Heart right ventricle (tissue), 16 donors: ENCODE measurements at regions not wholly inside any gene's neighbourhood (a gene's known extent, or its start where the extent isn't known, plus 50 kb on each side); places are given as distances from the start of the nearest gene placed in this dataset.

ENCODE experiments used
- ATAC-seq, 8 donors: fragments of 200-7000 bp; cut with Tn5 transposase; one replicate each; pipeline ENCODE4 v1.9.1; 2020; ENCODE audit warnings: mild to moderate bottlenecking in 8 of 8, moderate library complexity in 8 of 8, moderate number of reproducible peaks in 1 of 8
- DNase-seq, 2 donors: peaks; one replicate each; pipeline ENCODE4 v3.0.0-alpha.2; 2020
- H3K27ac ChIP-seq, 10 donors: fragments of 200-600 bp; sonication (generic) in 2 of 10; one replicate each; pipeline versions ENCODE4 v1.5.0 to v1.8.0; 2020 to 2022; ENCODE audit warnings: mild to moderate bottlenecking in 3 of 10
- H3K27me3 ChIP-seq, 7 donors: fragments of 200-600 bp; one replicate each; pipeline ENCODE4 v1.8.0; 2021 to 2022; ENCODE audit warnings: mild to moderate bottlenecking in 2 of 7
- H3K36me3 ChIP-seq, 9 donors: fragments of 200-600 bp; sonication (generic) in 1 of 9; one replicate each; pipeline versions ENCODE4 v1.5.0 to v1.8.0; 2020 to 2022; ENCODE audit warnings: mild to moderate bottlenecking in 2 of 9
- H3K4me1 ChIP-seq, 9 donors: fragments of 200-600 bp; sonication (generic) in 1 of 9; one replicate each; pipeline versions ENCODE4 v1.5.0 to v1.8.0; 2020 to 2022; ENCODE audit warnings: mild to moderate bottlenecking in 4 of 9
- H3K4me3 ChIP-seq, 10 donors: fragments of 200-600 bp; sonication (generic) in 2 of 10; one replicate each; pipeline versions ENCODE4 v1.5.0 to v1.8.0; 2020 to 2022; ENCODE audit warnings: mild to moderate bottlenecking in 7 of 10, moderate library complexity in 2 of 10
- H3K9me3 ChIP-seq, 11 donors: fragments of 200-600 bp in 10 of 11; sonication (generic) in 2 of 11; one replicate each; pipeline versions ENCODE4 v1.5.0 to v1.8.0; 2013 to 2022; ENCODE audit warnings: mild to moderate bottlenecking in 2 of 11, control low read depth in 1 of 11, moderate library complexity in 1 of 11
- WGBS, 2 donors: extraction: QIAGEN DNeasy Blood & Tissue Kit; methylation state at CpG; one replicate each; pipeline ENCODE4 v1.1.7; 2013; ENCODE audit warnings: inconsistent platforms in 1 of 2; 5-methylcytosine and 5-hydroxymethylcytosine counted together
- intact Hi-C, 10 donors: fragments of 100-400 bp; cut with DNase I; formaldehyde crosslinking; loops; one replicate each; pipeline versions ENCODE4 v1.11.1 to v1.14.2; 2022
- TF ChIP-seq, protein P1 (sequence below), 9 donors: fragments of 200-600 bp; sonication (generic) in 2 of 9; IDR thresholded peaks; one replicate each; pipeline versions ENCODE4 v1.5.0 to v1.8.0; 2021 to 2022; ENCODE audit warnings: antibody characterized with exemption in 9 of 9, mild to moderate bottlenecking in 5 of 9, moderate library complexity in 1 of 9
- donor health status: Arrhythmogenic right ventricular cardiomyopathy.
- donor health status: ischemic (EF 13 %, LVEDD 7.1; RV severe dilation, severe dysfunction).
- donor health status: healthy with polysubstance abuse.
- donor health status: DM: no; HTN: yes; CAD: no.
- donor health status: DM: no; HTN: no; CAD: no.
- donor health status: ischemic (EF 25% LVEDD 6.9; RV normal size, moderate dysfunction).
- donor health status: ischemic (EF 25% LVEDD 5.7; RV mildly dilated, moderate dysfunction).
- donor health status: healthy.
- donor health status: DM: yes; HTN: yes; CAD: no.
- donor health status: Ischemic cardiomyopathy.
- donor health status: ischemic (EF 35%, LVEDD 5.7; RV mildly dilated, moderate dysfunction).
- donor health status: nonischemic (EF 11% LVEDD 7.7; RV severe dilation, severe dysfunction).
- donor health status: DM: yes; HTN: yes; CAD: no.
- donor health status: PGD.
- donor health status: ischemic (EF 29% LVEDD 5.4; RV normal size, mild dysfunction).
- donor health status: nonischemic (EF 23%, LVEDD 6.1; RV moderate dilation, normal function).

DNA sequence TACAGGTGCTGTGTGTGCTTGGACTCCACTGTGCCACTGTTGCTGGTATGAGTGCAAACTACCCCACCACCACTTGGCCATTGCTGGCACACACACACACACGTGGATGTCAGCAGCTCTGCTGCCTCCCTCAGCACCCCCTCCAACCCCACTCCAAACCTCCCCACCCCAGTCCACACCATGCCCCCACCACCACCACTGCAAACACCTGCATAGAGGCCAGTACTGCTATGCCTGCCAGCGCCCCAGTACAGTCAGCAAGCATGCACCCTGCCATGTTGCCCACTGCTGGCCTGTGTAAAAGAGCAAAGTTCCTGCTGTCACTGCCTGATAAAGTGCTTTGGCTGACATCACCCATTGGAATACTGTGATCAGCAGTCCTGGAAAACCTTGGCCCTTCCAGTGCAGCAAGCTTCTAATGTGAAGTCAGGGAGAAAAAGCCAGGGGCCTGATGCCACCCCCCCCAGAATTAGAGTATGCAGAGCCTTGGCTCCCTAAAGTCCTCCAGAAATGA is 519.2 kb upstream of the PCDH15 start:
- H3K4me3 ChIP-seq = no peak overlapping the region
- no peak for DNase-seq
- 77 to 88% methylated on average over 2 of the region's 2 CpGs for WGBS, 2 donors
- no peaks in the 10 kb centered on the region for H3K4me1 ChIP-seq
- H3K9me3 ChIP-seq = peaks cover 0 to 17% (median 4%) of the 10 kb centered on the region in 11 donors
- H3K27me3 ChIP-seq = no peaks in the 10 kb centered on the region
- intact Hi-C loops = no loop called here
- no peak for ATAC-seq
- H3K36me3 ChIP-seq = no peaks in the 10 kb centered on the region
- TF ChIP-seq, protein P1, sequence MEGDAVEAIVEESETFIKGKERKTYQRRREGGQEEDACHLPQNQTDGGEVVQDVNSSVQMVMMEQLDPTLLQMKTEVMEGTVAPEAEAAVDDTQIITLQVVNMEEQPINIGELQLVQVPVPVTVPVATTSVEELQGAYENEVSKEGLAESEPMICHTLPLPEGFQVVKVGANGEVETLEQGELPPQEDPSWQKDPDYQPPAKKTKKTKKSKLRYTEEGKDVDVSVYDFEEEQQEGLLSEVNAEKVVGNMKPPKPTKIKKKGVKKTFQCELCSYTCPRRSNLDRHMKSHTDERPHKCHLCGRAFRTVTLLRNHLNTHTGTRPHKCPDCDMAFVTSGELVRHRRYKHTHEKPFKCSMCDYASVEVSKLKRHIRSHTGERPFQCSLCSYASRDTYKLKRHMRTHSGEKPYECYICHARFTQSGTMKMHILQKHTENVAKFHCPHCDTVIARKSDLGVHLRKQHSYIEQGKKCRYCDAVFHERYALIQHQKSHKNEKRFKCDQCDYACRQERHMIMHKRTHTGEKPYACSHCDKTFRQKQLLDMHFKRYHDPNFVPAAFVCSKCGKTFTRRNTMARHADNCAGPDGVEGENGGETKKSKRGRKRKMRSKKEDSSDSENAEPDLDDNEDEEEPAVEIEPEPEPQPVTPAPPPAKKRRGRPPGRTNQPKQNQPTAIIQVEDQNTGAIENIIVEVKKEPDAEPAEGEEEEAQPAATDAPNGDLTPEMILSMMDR (IDR thresholded peaks at IDR 0.05) = no peak
- H3K27ac ChIP-seq = no peak overlapping the region

DNA sequence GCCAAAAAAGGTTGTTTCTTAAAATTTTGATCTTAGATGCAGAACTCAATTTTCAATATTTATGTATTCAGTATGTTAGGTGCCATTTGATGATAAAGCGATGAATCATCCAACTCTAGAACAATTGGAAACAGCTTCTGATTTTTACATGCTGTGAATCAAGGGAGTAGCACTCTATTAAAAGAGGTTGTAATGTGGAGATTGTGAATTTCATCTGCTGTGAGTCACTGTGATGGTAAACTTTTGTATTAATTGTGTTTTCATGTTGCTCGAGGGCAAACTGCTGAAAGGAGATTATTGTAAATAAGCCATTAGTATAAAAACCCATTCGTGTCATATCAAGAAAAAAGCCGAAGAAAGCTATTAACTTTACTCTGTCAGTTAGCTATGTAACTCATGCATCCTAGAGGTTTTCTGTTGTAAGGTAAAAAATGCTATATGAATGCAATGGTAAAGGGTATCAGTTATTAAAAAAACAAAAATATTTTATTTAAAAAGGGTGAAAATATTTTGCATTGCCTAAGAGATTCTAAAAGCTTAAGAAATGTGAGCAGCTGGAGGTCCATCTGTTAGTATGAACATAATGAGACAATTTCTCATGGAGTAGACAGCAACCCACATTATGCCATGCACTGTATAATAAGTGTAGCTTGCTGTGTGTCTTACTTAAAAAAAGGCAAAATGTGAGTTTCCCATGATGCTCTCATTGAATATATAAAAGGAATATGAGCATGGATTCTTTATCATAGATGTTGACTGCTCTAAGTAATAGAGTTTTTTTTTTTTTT is 511.0 kb upstream of the PCDH15 start:
- H3K27ac ChIP-seq = no peak overlapping the region
- no peaks in the 10 kb centered on the region for H3K27me3 ChIP-seq
- 86 to 93% methylated on average over 4 of the region's 4 CpGs for WGBS, 2 donors
- H3K4me1 ChIP-seq = no peaks in the 10 kb centered on the region
- TF ChIP-seq, protein P1 (IDR thresholded peaks at IDR 0.05) = no peak
- H3K9me3 ChIP-seq = no peaks in the 10 kb centered on the region
- DNase-seq = no peak
- intact Hi-C loops = no loop called here
- no peak for ATAC-seq
- H3K36me3 ChIP-seq = no peaks in the 10 kb centered on the region
- H3K4me3 ChIP-seq = no peak overlapping the region

DNA sequence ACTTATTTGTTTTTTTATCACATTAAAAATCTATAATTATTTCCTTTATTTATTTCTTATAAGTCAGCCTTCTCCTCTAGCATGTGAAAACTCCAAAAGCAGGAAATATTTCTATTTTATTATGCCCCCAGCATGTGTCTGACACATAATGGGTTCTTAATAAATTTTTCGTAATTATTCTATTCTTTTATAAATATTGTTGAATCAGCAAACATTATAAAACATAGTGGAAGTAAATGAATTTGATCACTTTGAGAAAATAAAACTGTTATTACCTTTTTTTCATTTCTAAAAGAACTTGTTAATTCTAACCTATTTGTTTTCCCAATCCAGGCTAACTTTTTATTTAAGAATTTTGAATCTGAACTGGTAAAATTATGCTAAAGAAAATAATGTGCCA is 509.1 kb upstream of the PCDH15 start:
- intact Hi-C loops = no loop called here
- Histone ChIP-seq H3K36me3 (no peaks in the 10 kb centered on the region), H3K4me1 (no peaks in the 10 kb centered on the region), H3K4me3 (no peak overlapping the region), H3K9me3 (no peaks in the 10 kb centered on the region), H3K27ac (no peak overlapping the region), H3K27me3 (no peaks in the 10 kb centered on the region)
- WGBS, 2 donors = 77 to 87% methylated on average over 1 of the region's 1 CpG
- TF ChIP-seq, protein P1 (IDR thresholded peaks at IDR 0.05) = no peak
- ATAC-seq (no peak), DNase-seq (no peak)

DNA sequence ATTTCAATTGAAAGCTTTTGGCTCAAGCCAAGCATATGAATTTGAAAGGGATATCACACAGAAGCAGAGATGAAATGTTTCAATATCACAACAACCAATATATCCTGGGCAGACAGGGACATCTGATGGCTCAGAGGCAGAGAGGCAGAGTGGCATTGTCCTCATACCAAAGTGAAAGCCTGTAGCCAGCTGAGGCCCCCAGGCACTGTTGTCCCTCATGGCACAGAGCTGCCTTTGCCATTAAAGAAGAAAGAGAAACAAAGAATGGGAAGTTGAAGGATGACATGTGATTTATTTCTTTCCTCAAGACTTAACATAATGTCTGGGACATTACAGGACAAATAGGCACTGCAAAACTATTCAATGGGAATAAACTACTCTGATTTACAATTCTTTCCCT is 504.3 kb upstream of the PCDH15 start:
- DNase-seq = no peak
- TF ChIP-seq, protein P1 (IDR thresholded peaks at IDR 0.05) = no peak
- no peaks in the 10 kb centered on the region for H3K36me3 ChIP-seq
- no peaks in the 10 kb centered on the region for H3K27me3 ChIP-seq
- H3K9me3 ChIP-seq = no peaks in the 10 kb centered on the region
- intact Hi-C loops = no loop called here
- no peak overlapping the region for H3K27ac ChIP-seq
- ATAC-seq = no peak
- no peaks in the 10 kb centered on the region for H3K4me1 ChIP-seq
- no peak overlapping the region for H3K4me3 ChIP-seq
